CD4-positive, alpha-beta T cell (primary cell): ENCODE measurements at regions not wholly inside any gene's neighbourhood (a gene's known extent, or its start where the extent isn't known, plus 50 kb on each side); places are given as distances from the start of the nearest gene placed in this dataset.

Experiments used
- ATAC-seq: fragments of 200-7000 bp; cut with Tn5 transposase; one replicate; pipeline ENCODE4 v1.10.0; 2022; ENCODE audit warnings: mild to moderate bottlenecking; ENCODE audit not compliant: poor library complexity
- CTCF ChIA-PET: fragments of 350-600 bp; sonication (Branson Sonifier 250); formaldehyde crosslinking; loops from one replicate; lab custom pipeline; 2021; ENCODE audit warnings: antibody characterized with exemption, inconsistent platforms; lab: Charles Lee
- POLR2A ChIA-PET: fragments of 350-600 bp; sonication (Branson Sonifier 250); formaldehyde crosslinking; loops from one replicate; lab custom pipeline; 2021; ENCODE audit warnings: antibody characterized with exemption, inconsistent platforms; lab: Charles Lee
- DNase-seq, 14 experiments: peaks; one replicate each; pipeline ENCODE4 v3.0.0-alpha.2; 2013 to 2020; ENCODE audit warnings: mixed read lengths in 2 of 14
- H3K27ac ChIP-seq, 2 donors: one replicate each; pipeline versions ENCODE4 v1.5.1 to v1.7.0; 2013; ENCODE audit warnings: low read length in 2 of 2, low read depth in 1 of 2, mild to moderate bottlenecking in 1 of 2
- H3K27me3 ChIP-seq, 2 experiments: 1 replicate in 1 of 2; 2 replicates in 1 of 2; pipeline versions ENCODE4 v1.6.1 to v1.7.0; 2013; ENCODE audit warnings: low read length in 2 of 2, control low read depth in 1 of 2, mild to moderate bottlenecking in 1 of 2, moderate library complexity in 1 of 2; ENCODE audit not compliant: insufficient read depth in 2 of 2, control insufficient read depth in 1 of 2
- H3K36me3 ChIP-seq: one replicate; pipeline ENCODE4 v1.6.1; 2013; ENCODE audit warnings: low read length, control low read depth; ENCODE audit not compliant: insufficient read depth
- H3K4me1 ChIP-seq: one replicate; pipeline ENCODE4 v1.6.1; 2013; ENCODE audit warnings: low read length, control low read depth; ENCODE audit not compliant: insufficient read depth
- H3K4me3 ChIP-seq: one replicate; pipeline ENCODE4 v1.5.1; 2013; ENCODE audit warnings: mild to moderate bottlenecking, low read length, moderate library complexity
- H3K9me3 ChIP-seq, 2 experiments: 1 replicate in 1 of 2; 2 replicates in 1 of 2; pipeline versions ENCODE4 v1.6.1 to v1.7.0; 2013; ENCODE audit warnings: low read length in 2 of 2, mild to moderate bottlenecking in 2 of 2, control low read depth in 1 of 2, moderate library complexity in 1 of 2; ENCODE audit not compliant: control insufficient read depth in 1 of 2, insufficient read depth in 1 of 2
- H3K27ac Mint-ChIP-seq: one replicate; pipeline ENCODE4 v1.8.0; 2020; ENCODE audit warnings: mixed read lengths
- H3K27me3 Mint-ChIP-seq: one replicate; pipeline ENCODE4 v1.8.0; 2021; ENCODE audit warnings: mixed read lengths
- H3K36me3 Mint-ChIP-seq: one replicate; pipeline ENCODE4 v1.8.0; 2021; ENCODE audit warnings: low read depth, mixed read lengths
- H3K4me1 Mint-ChIP-seq: one replicate; pipeline ENCODE4 v1.8.0; 2021; ENCODE audit warnings: low read depth, mixed read lengths
- H3K4me3 Mint-ChIP-seq: one replicate; pipeline ENCODE4 v1.8.0; 2020; ENCODE audit warnings: mild to moderate bottlenecking, mixed read lengths
- H3K9me3 Mint-ChIP-seq: one replicate; pipeline ENCODE4 v1.8.0; 2020; ENCODE audit warnings: mixed read lengths
- CTCF ChIP-seq: fragments of 200-600 bp; IDR thresholded peaks from one replicate; pipeline ENCODE4 v1.8.0; 2022; ENCODE audit warnings: antibody characterized with exemption, mild to moderate bottlenecking
- intact Hi-C, 2 experiments: fragments of 100-400 bp; cut with DNase I in 1 of 2; cut with micrococcal nuclease in 1 of 2; formaldehyde crosslinking; loops; one replicate each; pipeline versions ENCODE4 v1.15.1 to v1.9.0; 2023 to 2025; cut with DNase I, micrococcal nuclease

GRCh38 chr4:74631338-74631737 is 163.0 kb downstream of the BTC start:
- Histone ChIP-seq H3K4me1 (peaks cover 2% of the 10 kb centered on the region), H3K27ac (no peak overlapping the region), H3K9me3 (no peaks in the 10 kb centered on the region), H3K36me3 (no peaks in the 10 kb centered on the region), H3K27me3 (no peaks in the 10 kb centered on the region), H3K4me3 (no peak overlapping the region)
- Mint-ChIP-seq H3K27ac (no peak overlapping the region), H3K27me3 (no peaks in the 10 kb centered on the region), H3K9me3 (no peaks in the 10 kb centered on the region), H3K4me1 (peaks cover 47% of the 10 kb centered on the region), H3K4me3 (no peak overlapping the region), H3K36me3 (no peaks in the 10 kb centered on the region)
- POLR2A ChIA-PET: interaction anchor here (0.5 to 2.2 kb wide), 2 partner anchors 8 to 100 kb away, joined by 3 to 6 read pairs; no protein-coding TSS in a partner anchor
- intact Hi-C loops: loop anchor here in 1 of 2 experiments (10.0 kb wide), 1 partner anchor 187 kb away; the partner anchor contains the start of gene AREG
- DNase-seq (no peak), ATAC-seq (no peak)
- CTCF ChIA-PET: no interaction called here
- no peak for TF ChIP-seq CTCF

- no peaks in the 10 kb centered on the region for H3K9me3 ChIP-seq
- H3K4me1 Mint-ChIP-seq: peaks cover 45% of the 10 kb centered on the region
- CTCF ChIA-PET: no interaction called here
- no peak for ATAC-seq
- no peak for DNase-seq
- TF ChIP-seq CTCF: no peak
- POLR2A ChIA-PET: interaction anchor here (0.5 to 2.2 kb wide), 2 partner anchors 9 to 100 kb away, joined by 3 to 6 read pairs; no protein-coding TSS in a partner anchor
- no peaks in the 10 kb centered on the region for H3K27me3 ChIP-seq
- no peak overlapping the region for H3K4me3 ChIP-seq
- no peak overlapping the region for H3K27ac ChIP-seq
- H3K27me3 Mint-ChIP-seq: no peaks in the 10 kb centered on the region
- no peaks in the 10 kb centered on the region for H3K9me3 Mint-ChIP-seq
- intact Hi-C loops: loop anchor here in 1 of 2 experiments (10.0 kb wide), 1 partner anchor 187 kb away; the partner anchor contains the start of gene AREG
- H3K27ac Mint-ChIP-seq: no peak overlapping the region
- H3K4me1 ChIP-seq: peaks cover 2% of the 10 kb centered on the region
- no peak overlapping the region for H3K4me3 Mint-ChIP-seq
- H3K36me3 Mint-ChIP-seq: no peaks in the 10 kb centered on the region
- H3K36me3 ChIP-seq: no peaks in the 10 kb centered on the region
Observed at GRCh38 chr4:74631988-74632387, 162.3 kb downstream of the BTC start.

- POLR2A ChIA-PET: interaction anchor here (2.2 kb wide), 1 partner anchor 10 kb away, joined by 6 read pairs; no protein-coding TSS in a partner anchor
Observed at GRCh38 chr4:74632634-74633033, 161.7 kb downstream of the BTC start.

More at GRCh38 chr4:74632634-74633033, 161.7 kb downstream of the BTC start:
- Mint-ChIP-seq H3K4me3 (peak overlapping the region; percentile 59), H3K36me3 (no peaks in the 10 kb centered on the region), H3K27me3 (no peaks in the 10 kb centered on the region), H3K27ac (peak overlapping the region; percentile 50), H3K4me1 (peaks cover 45% of the 10 kb centered on the region), H3K9me3 (no peaks in the 10 kb centered on the region)
- DNase-seq (peak in 11 of 14 experiments; percentile 2 to 71 (median 22)), ATAC-seq (peak; percentile 95)
- no peaks in the 10 kb centered on the region for H3K27me3 ChIP-seq
- intact Hi-C loops: loop anchor here in 1 of 2 experiments (10.0 kb wide), 1 partner anchor 188 kb away; the partner anchor contains the start of gene AREG
- CTCF ChIA-PET: no interaction called here
- H3K36me3 ChIP-seq: no peaks in the 10 kb centered on the region
- no peak overlapping the region for H3K27ac ChIP-seq
- H3K4me1 ChIP-seq: peaks cover 2% of the 10 kb centered on the region
- no peak overlapping the region for H3K4me3 ChIP-seq
- H3K9me3 ChIP-seq: no peaks in the 10 kb centered on the region
- TF ChIP-seq CTCF: no peak
